K562 (cell line): ENCODE measurements at regions not wholly inside any gene's neighbourhood (a gene's known extent, or its start where the extent isn't known, plus 50 kb on each side); places are given as distances from the start of the nearest gene placed in this dataset.

Experiments
- CHD2 ChIP-seq: IDR thresholded peaks from 2 replicates; pipeline ENCODE4 v1.6.1; 2011; ENCODE audit warnings: low read depth, low read length
- CTCF ChIP-seq, 3 experiments: IDR thresholded peaks in 2 of 3; conservative IDR thresholded peaks in 1 of 3; 2 replicates each; pipeline ENCODE4 v1.5.1; 2011 to 2012; ENCODE audit warnings: low read length in 3 of 3, mild to moderate bottlenecking in 3 of 3, control low read depth in 2 of 3, improper control_type of control experiment in 1 of 3, inconsistent platforms in 1 of 3, low read depth in 1 of 3, mixed read lengths in 1 of 3, moderate library complexity in 1 of 3; ENCODE audit not compliant: insufficient read depth in 2 of 3
- DLX4 ChIP-seq: fragments of 250-450 bp; sonication (Bioruptor Pico); IDR thresholded peaks from 2 replicates; pipeline ENCODE4 v1.6.1; 2021; ENCODE audit warnings: mild to moderate bottlenecking
- GMEB1 ChIP-seq: fragments of 250-450 bp; sonication (Bioruptor Pico); IDR thresholded peaks from 2 replicates; pipeline ENCODE4 v1.4.0; 2020; ENCODE audit warnings: mild to moderate bottlenecking
- HNRNPH1 ChIP-seq: fragments of 200-400 bp; formaldehyde crosslinking; optimal IDR thresholded peaks from 2 replicates; pipeline ENCODE3; 2017; ENCODE audit warnings: low read depth, mild to moderate bottlenecking, low read length, moderate library complexity
- KAT7 ChIP-seq: sonication (generic); formaldehyde crosslinking; IDR thresholded peaks from 2 replicates; pipeline ENCODE4 v1.8.0; 2022; ENCODE audit warnings: missing genetic modification reagents, mild to moderate bottlenecking, borderline replicate concordance
- KDM4B ChIP-seq, 2 experiments: fragments of 450-650 bp in 1 of 2; sonication (generic) in 1 of 2; IDR thresholded peaks; 2 replicates each; pipeline ENCODE4 v1.6.1; 2016 to 2017; ENCODE audit warnings: borderline replicate concordance in 2 of 2, antibody characterized with exemption in 1 of 2, low read depth in 1 of 2, mild to moderate bottlenecking in 1 of 2
- NR2C1 ChIP-seq, 2 experiments: fragments of 450-650 bp; IDR thresholded peaks; 2 replicates each; pipeline ENCODE4 v1.6.1; 2017; ENCODE audit warnings: mild to moderate bottlenecking in 2 of 2, antibody characterized with exemption in 1 of 2, inconsistent platforms in 1 of 2, missing compliant biosample characterization in 1 of 2, missing genetic modification characterization in 1 of 2
- TAF1 ChIP-seq: IDR thresholded peaks from 2 replicates; pipeline ENCODE4 v1.6.1; 2011; ENCODE audit warnings: mild to moderate bottlenecking, low read length, moderate library complexity; ENCODE audit not compliant: insufficient read depth, control insufficient read depth, severe bottlenecking; ENCODE audit errors: extremely low read depth
- ZBTB40 ChIP-seq, 2 experiments: fragments of 450-650 bp in 1 of 2; sonication (generic) in 1 of 2; formaldehyde crosslinking in 1 of 2; IDR thresholded peaks; 2 replicates each; pipeline versions ENCODE4 v1.7.1 to v1.9.0; 2016 to 2022; ENCODE audit warnings: inconsistent platforms in 1 of 2, mild to moderate bottlenecking in 1 of 2, missing genetic modification reagents in 1 of 2
- ZBTB49 ChIP-seq: sonication (generic); formaldehyde crosslinking; IDR thresholded peaks from 2 replicates; pipeline ENCODE4 v1.8.0; 2022; ENCODE audit warnings: missing genetic modification reagents, mild to moderate bottlenecking, borderline replicate concordance
- ZNF696 ChIP-seq: fragments of 250-450 bp; sonication (Bioruptor Pico); conservative IDR thresholded peaks from 2 replicates; pipeline ENCODE4 v1.4.0; 2020; ENCODE audit warnings: mild to moderate bottlenecking, moderate library complexity

GRCh38 chr12:105937009-105937408 is 201.7 kb downstream of the NUAK1 start:
- TF ChIP-seq ZBTB49 (CRISPR knock-in tag) (no peak), KAT7 (CRISPR knock-in tag) (no peak), CHD2 (no peak), KDM4B (IDR thresholded peaks at IDR 0.05; ENCODE audit: borderline replicate concordance in 2 of 2, low read depth in 1 of 2) (no peak), NR2C1 (IDR thresholded peaks at IDR 0.05) (no peak), NR2C1 (tag; IDR thresholded peaks at IDR 0.05) (no peak), ZNF696 (CRISPR knock-in tag) (no peak), DLX4 (CRISPR knock-in tag) (no peak), GMEB1 (no peak), TAF1 (no peak), ZBTB40 (IDR thresholded peaks at IDR 0.05) (no peak), ZBTB40 (CRISPR knock-in tag; IDR thresholded peaks at IDR 0.05) (no peak), HNRNPH1 (no peak), CTCF (IDR thresholded peaks at IDR 0.05 in 2 of 3, conservative IDR thresholded peaks at IDR 0.05 in 1 of 3; ENCODE audit: insufficient read depth in 2 of 3, low read depth in 1 of 3, low read length in 3 of 3) (no peak)
